Mesothelial cell of epicardium (in vitro differentiated cells): ENCODE measurements at regions not wholly inside any gene's neighbourhood (a gene's known extent, or its start where the extent isn't known, plus 50 kb on each side); places are given as distances from the start of the nearest gene placed in this dataset.

Source experiments
- DNase-seq, 2 experiments: peaks; one replicate each; pipeline ENCODE4 v3.0.0; 2021; ENCODE audit warnings: low spot score in 2 of 2; ENCODE audit not compliant: unreplicated experiment in 2 of 2
- H3K27ac Mint-ChIP-seq: 2 replicates; pipeline ENCODE4 v1.8.0; 2021; ENCODE audit warnings: mixed read lengths
- H3K27me3 Mint-ChIP-seq: 2 replicates; pipeline ENCODE4 v1.8.0; 2021; ENCODE audit warnings: low read depth, mixed read lengths
- H3K36me3 Mint-ChIP-seq: 2 replicates; pipeline ENCODE4 v1.8.0; 2021; ENCODE audit warnings: mixed read lengths
- H3K4me1 Mint-ChIP-seq: 2 replicates; pipeline ENCODE4 v1.8.0; 2021; ENCODE audit warnings: mixed read lengths
- H3K4me3 Mint-ChIP-seq: 2 replicates; pipeline ENCODE4 v1.8.0; 2021; ENCODE audit warnings: mild to moderate bottlenecking, moderate library complexity, mixed read lengths
- H3K9me3 Mint-ChIP-seq: 2 replicates; pipeline ENCODE4 v1.8.0; 2021; ENCODE audit warnings: mixed read lengths
- CTCF ChIP-seq: fragments of 200-600 bp; sonication (generic); IDR thresholded peaks from one replicate; pipeline ENCODE4 v1.5.0; 2021; ENCODE audit warnings: antibody characterized with exemption; ENCODE audit not compliant: unreplicated experiment

- TF ChIP-seq CTCF: no peak
- Mint-ChIP-seq H3K27me3 (no peaks in the 10 kb centered on the region), H3K9me3 (peaks cover 13% of the 10 kb centered on the region), H3K27ac (no peak overlapping the region), H3K36me3 (no peaks in the 10 kb centered on the region), H3K4me1 (no peaks in the 10 kb centered on the region), H3K4me3 (no peak overlapping the region)
- DNase-seq: no peak
Measured at GRCh38 chr9:7237473-7238246, 479.9 kb downstream of the KDM4C start.

- Mint-ChIP-seq H3K9me3 (peaks cover 11% of the 10 kb centered on the region), H3K27me3 (peaks cover under 1% of the 10 kb centered on the region), H3K36me3 (no peaks in the 10 kb centered on the region), H3K27ac (no peak overlapping the region), H3K4me1 (no peaks in the 10 kb centered on the region), H3K4me3 (no peak overlapping the region)
- DNase-seq: no peak
- TF ChIP-seq CTCF: no peak
Measured at GRCh38 chr9:7236186-7236585, 478.4 kb downstream of the KDM4C start.

GRCh38 chr9:7234144-7234543 lies 476.4 kb downstream of the KDM4C start:
- H3K4me3 Mint-ChIP-seq: no peak overlapping the region
- H3K9me3 Mint-ChIP-seq: peaks cover 4% of the 10 kb centered on the region
- DNase-seq: no peak
- no peak for TF ChIP-seq CTCF
- H3K4me1 Mint-ChIP-seq: no peaks in the 10 kb centered on the region
- H3K27me3 Mint-ChIP-seq: peaks cover 12% of the 10 kb centered on the region
- no peak overlapping the region for H3K27ac Mint-ChIP-seq
- no peaks in the 10 kb centered on the region for H3K36me3 Mint-ChIP-seq

- TF ChIP-seq CTCF: no peak
- no peaks in the 10 kb centered on the region for H3K36me3 Mint-ChIP-seq
- no peak overlapping the region for H3K4me3 Mint-ChIP-seq
- H3K27me3 Mint-ChIP-seq: peaks cover 19% of the 10 kb centered on the region
- no peak overlapping the region for H3K27ac Mint-ChIP-seq
- no peaks in the 10 kb centered on the region for H3K4me1 Mint-ChIP-seq
- DNase-seq: no peak
- H3K9me3 Mint-ChIP-seq: peaks cover 4% of the 10 kb centered on the region
Measured at GRCh38 chr9:7229571-7229970, 471.8 kb downstream of the KDM4C start.

GRCh38 chr9:7228726-7229125 lies 471.0 kb downstream of the KDM4C start:
- DNase-seq: no peak
- H3K4me1 Mint-ChIP-seq: peaks cover 3% of the 10 kb centered on the region
- peaks cover 4% of the 10 kb centered on the region for H3K9me3 Mint-ChIP-seq
- no peak overlapping the region for H3K27ac Mint-ChIP-seq
- no peaks in the 10 kb centered on the region for H3K36me3 Mint-ChIP-seq
- H3K27me3 Mint-ChIP-seq: peaks cover 23% of the 10 kb centered on the region
- H3K4me3 Mint-ChIP-seq: no peak overlapping the region
- no peak for TF ChIP-seq CTCF
